Smooth muscle cell (in vitro differentiated cells): ENCODE measurements at regions not wholly inside any gene's neighbourhood (a gene's known extent, or its start where the extent isn't known, plus 50 kb on each side); places are given as distances from the start of the nearest gene placed in this dataset.
A peak's percentile ranks its signal among the peaks of the same experiment; 100 is the strongest.

Experiments
- DNase-seq: peaks from one replicate; lab custom pipeline; 2025; ENCODE audit not compliant: unreplicated experiment; lab: John Stamatoyannopoulos, UW
- H2AFZ ChIP-seq: fragments of 200-600 bp; sonication (generic); 2 replicates; pipeline ENCODE4 v1.6.0; 2016; ENCODE audit warnings: antibody characterized with exemption, low read depth, mild to moderate bottlenecking
- H3F3A ChIP-seq: fragments of 200-600 bp; sonication (generic); 2 replicates; pipeline ENCODE4 v1.6.0; 2017; ENCODE audit warnings: antibody characterized with exemption, low read depth
- H3K27ac ChIP-seq: fragments of 200-600 bp; sonication (generic); 2 replicates; pipeline ENCODE4 v1.5.1; 2016; ENCODE audit warnings: low read depth, mild to moderate bottlenecking
- H3K27me3 ChIP-seq: fragments of 200-600 bp; sonication (generic); 2 replicates; pipeline ENCODE4 v1.6.1; 2016; ENCODE audit warnings: low read depth, mild to moderate bottlenecking
- H3K36me3 ChIP-seq: fragments of 200-600 bp; sonication (generic); 2 replicates; pipeline ENCODE4 v1.5.1; 2016; ENCODE audit warnings: low read depth
- H3K4me1 ChIP-seq: fragments of 200-600 bp; sonication (generic); 2 replicates; pipeline ENCODE4 v1.5.1; 2016; ENCODE audit warnings: low read depth
- H3K4me2 ChIP-seq: fragments of 200-600 bp; sonication (generic); 2 replicates; pipeline ENCODE4 v1.6.0; 2016; ENCODE audit warnings: mild to moderate bottlenecking
- H3K4me3 ChIP-seq: fragments of 200-600 bp; sonication (generic); 2 replicates; pipeline ENCODE4 v1.5.1; 2016; ENCODE audit warnings: mild to moderate bottlenecking
- H3K79me2 ChIP-seq: fragments of 200-600 bp; sonication (generic); 2 replicates; pipeline ENCODE4 v1.6.0; 2016; ENCODE audit warnings: low read depth, mild to moderate bottlenecking
- H3K9ac ChIP-seq: fragments of 200-600 bp; sonication (generic); 2 replicates; pipeline ENCODE4 v1.6.0; 2016; ENCODE audit warnings: low read depth
- H3K9me3 ChIP-seq: fragments of 200-600 bp; sonication (generic); replicated peaks from 2 replicates; pipeline ENCODE4 v1.5.1; 2016; ENCODE audit warnings: low read depth
- H4K20me1 ChIP-seq: fragments of 200-600 bp; sonication (generic); 2 replicates; pipeline ENCODE4 v1.6.0; 2016; ENCODE audit warnings: low read depth
- WGBS: methylation state at CpG from one replicate; pipeline ENCODE4 v1.1.7; 2016; ENCODE audit warnings: low lambda C conversion rate; 5-methylcytosine and 5-hydroxymethylcytosine counted together
- TF ChIP-seq, protein P1 (sequence below): fragments of 200-600 bp; sonication (generic); IDR thresholded peaks from 2 replicates; pipeline ENCODE4 v1.5.1; 2017; ENCODE audit warnings: borderline replicate concordance, mild to moderate bottlenecking, antibody characterized with exemption; ENCODE audit not compliant: insufficient read depth, poor library complexity, severe bottlenecking

GRCh38 chr5:128641861-128642260, 103.8 kb upstream of the FBN2 start:
- H2AFZ ChIP-seq, result no peak overlapping the region
- no peak for DNase-seq
- WGBS, result 96% methylated on average over 1 of the region's 1 CpG
- no peaks in the 10 kb centered on the region for H3F3A ChIP-seq
- H3K9ac ChIP-seq, result no peak overlapping the region
- no peak overlapping the region for H3K4me2 ChIP-seq
- H3K27ac ChIP-seq, result no peak overlapping the region
- no peak overlapping the region for H3K4me3 ChIP-seq
- H3K4me1 ChIP-seq, result peaks cover 8% of the 10 kb centered on the region
- H4K20me1 ChIP-seq, result no peaks in the 10 kb centered on the region
- no peaks in the 10 kb centered on the region for H3K36me3 ChIP-seq
- no peaks in the 10 kb centered on the region for H3K79me2 ChIP-seq
- H3K27me3 ChIP-seq, result no peaks in the 10 kb centered on the region
- TF ChIP-seq, protein P1, sequence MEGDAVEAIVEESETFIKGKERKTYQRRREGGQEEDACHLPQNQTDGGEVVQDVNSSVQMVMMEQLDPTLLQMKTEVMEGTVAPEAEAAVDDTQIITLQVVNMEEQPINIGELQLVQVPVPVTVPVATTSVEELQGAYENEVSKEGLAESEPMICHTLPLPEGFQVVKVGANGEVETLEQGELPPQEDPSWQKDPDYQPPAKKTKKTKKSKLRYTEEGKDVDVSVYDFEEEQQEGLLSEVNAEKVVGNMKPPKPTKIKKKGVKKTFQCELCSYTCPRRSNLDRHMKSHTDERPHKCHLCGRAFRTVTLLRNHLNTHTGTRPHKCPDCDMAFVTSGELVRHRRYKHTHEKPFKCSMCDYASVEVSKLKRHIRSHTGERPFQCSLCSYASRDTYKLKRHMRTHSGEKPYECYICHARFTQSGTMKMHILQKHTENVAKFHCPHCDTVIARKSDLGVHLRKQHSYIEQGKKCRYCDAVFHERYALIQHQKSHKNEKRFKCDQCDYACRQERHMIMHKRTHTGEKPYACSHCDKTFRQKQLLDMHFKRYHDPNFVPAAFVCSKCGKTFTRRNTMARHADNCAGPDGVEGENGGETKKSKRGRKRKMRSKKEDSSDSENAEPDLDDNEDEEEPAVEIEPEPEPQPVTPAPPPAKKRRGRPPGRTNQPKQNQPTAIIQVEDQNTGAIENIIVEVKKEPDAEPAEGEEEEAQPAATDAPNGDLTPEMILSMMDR, result no peak
- no peaks in the 10 kb centered on the region for H3K9me3 ChIP-seq

DNA sequence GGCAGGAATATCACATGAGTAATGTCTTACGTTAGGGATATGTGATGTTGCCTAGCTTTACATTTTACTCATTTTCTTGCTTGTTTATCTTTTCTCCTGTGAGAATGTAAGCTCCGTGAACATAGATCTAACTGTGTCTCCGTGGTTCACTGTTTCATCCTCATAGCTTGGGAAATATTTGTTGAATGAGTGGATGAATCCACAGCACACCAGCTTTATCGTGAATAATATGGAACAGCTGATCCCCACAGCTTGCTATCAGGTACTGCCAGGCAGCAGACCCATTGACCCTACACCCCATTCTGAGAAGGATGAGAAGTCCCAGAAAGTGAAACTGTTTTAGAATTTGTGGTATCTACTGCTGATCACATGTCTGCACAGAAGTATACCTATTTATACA, 106.8 kb upstream of the FBN2 start:
- peak overlapping the region; percentile 2 for H3K4me3 ChIP-seq
- no peaks in the 10 kb centered on the region for H4K20me1 ChIP-seq
- no peak overlapping the region for H3K9ac ChIP-seq
- H2AFZ ChIP-seq, result no peak overlapping the region
- H3K4me1 ChIP-seq, result peaks cover 8% of the 10 kb centered on the region
- WGBS, result 18% methylated on average over 4 of the region's 4 CpGs
- no peaks in the 10 kb centered on the region for H3K79me2 ChIP-seq
- TF ChIP-seq, protein P1, result no peak
- no peaks in the 10 kb centered on the region for H3K9me3 ChIP-seq
- no peaks in the 10 kb centered on the region for H3K36me3 ChIP-seq
- H3K4me2 ChIP-seq, result peak overlapping the region; percentile 66
- no peaks in the 10 kb centered on the region for H3K27me3 ChIP-seq
- no peaks in the 10 kb centered on the region for H3F3A ChIP-seq
- H3K27ac ChIP-seq, result peak overlapping the region; percentile 55
- no peak for DNase-seq

GRCh38 chr5:128645581-128645980, 107.5 kb upstream of the FBN2 start:
- Histone ChIP-seq H3K79me2 (no peaks in the 10 kb centered on the region), H3F3A (no peaks in the 10 kb centered on the region), H3K4me2 (peak overlapping the region; percentile 66), H3K27me3 (no peaks in the 10 kb centered on the region), H3K4me1 (peaks cover 8% of the 10 kb centered on the region), H3K9me3 (no peaks in the 10 kb centered on the region), H3K4me3 (no peak overlapping the region), H3K36me3 (no peaks in the 10 kb centered on the region), H2AFZ (no peak overlapping the region), H3K9ac (no peak overlapping the region), H4K20me1 (no peaks in the 10 kb centered on the region), H3K27ac (peak overlapping the region; percentile 19)
- TF ChIP-seq, protein P1, result no peak
- WGBS, result 38% methylated on average over 1 of the region's 1 CpG
- no peak for DNase-seq

DNA sequence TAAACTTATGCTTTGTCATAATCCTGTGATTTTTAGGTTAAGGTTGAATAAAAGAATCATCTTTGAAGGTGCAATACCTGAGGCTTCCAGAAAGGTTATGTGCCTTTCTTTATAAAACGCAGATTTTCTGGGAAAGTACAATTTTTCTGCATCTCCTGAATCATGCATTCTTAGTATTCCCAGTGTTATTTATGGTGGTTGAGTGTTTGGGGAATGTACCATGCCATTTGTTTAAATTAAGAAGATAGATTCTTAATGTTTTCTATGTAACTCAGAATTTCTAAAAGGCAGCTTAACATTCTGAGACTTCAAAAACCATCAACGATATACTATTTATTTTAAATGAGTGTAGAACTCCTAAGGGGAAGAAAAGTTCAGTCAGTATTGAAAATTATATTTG, 108.1 kb upstream of the FBN2 start:
- H3K9ac ChIP-seq, result no peak overlapping the region
- no peaks in the 10 kb centered on the region for H3K79me2 ChIP-seq
- peaks cover 8% of the 10 kb centered on the region for H3K4me1 ChIP-seq
- no peaks in the 10 kb centered on the region for H3K9me3 ChIP-seq
- DNase-seq, result no peak
- H3F3A ChIP-seq, result no peaks in the 10 kb centered on the region
- no peak overlapping the region for H3K4me3 ChIP-seq
- H2AFZ ChIP-seq, result no peak overlapping the region
- TF ChIP-seq, protein P1, result no peak
- no peaks in the 10 kb centered on the region for H4K20me1 ChIP-seq
- H3K27me3 ChIP-seq, result no peaks in the 10 kb centered on the region
- no peaks in the 10 kb centered on the region for H3K36me3 ChIP-seq
- 82% methylated on average over 2 of the region's 2 CpGs for WGBS
- H3K4me2 ChIP-seq, result no peak overlapping the region
- H3K27ac ChIP-seq, result no peak overlapping the region
